ENCODE measurements at regions not wholly inside any gene's neighbourhood (a gene's known extent, or its start where the extent isn't known, plus 50 kb on each side); places are given as distances from the start of the nearest gene placed in this dataset.
"Not testable (repeated sequence)": the region's sequence is repeated elsewhere in the genome, so short reads cannot be mapped to it uniquely, and the experiment has no call there.

DNA sequence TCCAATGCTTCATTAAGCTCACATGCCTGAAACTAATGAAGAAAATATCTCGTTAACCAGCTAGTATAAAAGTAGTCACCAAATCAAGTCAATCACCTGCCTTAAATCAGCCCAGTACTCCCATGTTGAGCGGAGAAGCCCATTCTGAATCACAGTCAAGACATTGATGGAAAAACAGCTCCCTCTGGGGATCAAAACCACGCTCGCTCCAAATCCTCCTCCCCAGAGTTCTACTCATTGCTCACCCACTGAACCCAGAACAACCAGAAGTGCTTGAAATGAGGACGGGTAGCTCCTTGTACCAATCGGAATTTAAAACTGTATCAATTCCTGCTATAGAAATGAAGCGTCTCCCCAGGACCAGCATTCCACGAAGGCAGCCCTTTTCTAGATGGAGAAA, 90.0 kb upstream of the ZNF195 start:
- H3K27me3 Mint-ChIP-seq; DNase-seq; ATAC-seq; POLR2A ChIA-PET; H3K4me3 Mint-ChIP-seq; H3K9me3 Mint-ChIP-seq (ENCODE audit: low read depth); CTCF ChIA-PET; H3K4me1 Mint-ChIP-seq; H3K27ac Mint-ChIP-seq; H3K36me3 Mint-ChIP-seq (ENCODE audit: low read depth); intact Hi-C loops (cut with DNase I, micrococcal nuclease): not testable (repeated sequence)

DNA sequence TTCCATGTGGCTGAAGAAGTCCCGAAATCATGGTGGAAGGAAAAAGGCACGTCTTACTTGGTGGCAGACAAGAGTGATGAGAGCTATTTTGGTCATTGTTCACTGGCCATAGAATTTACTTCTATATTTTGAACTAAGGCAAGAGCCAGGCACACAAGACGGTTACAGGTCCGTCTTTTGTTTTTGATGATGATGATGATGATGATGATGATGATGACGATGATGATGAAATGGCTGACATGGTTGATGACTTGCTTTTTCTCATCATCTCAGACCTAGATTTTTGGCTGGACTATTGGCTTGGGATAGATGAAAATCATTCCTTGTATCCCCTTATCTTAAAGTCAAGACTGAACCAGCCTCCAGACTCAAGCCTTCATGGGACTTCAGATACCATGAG, 88.7 kb upstream of the ZNF195 start:
- ATAC-seq; intact Hi-C loops (cut with DNase I, micrococcal nuclease); H3K9me3 Mint-ChIP-seq (ENCODE audit: low read depth); H3K4me3 Mint-ChIP-seq; H3K27me3 Mint-ChIP-seq; H3K36me3 Mint-ChIP-seq (ENCODE audit: low read depth); DNase-seq; POLR2A ChIA-PET; H3K27ac Mint-ChIP-seq; CTCF ChIA-PET; H3K4me1 Mint-ChIP-seq: not testable (repeated sequence)

DNA sequence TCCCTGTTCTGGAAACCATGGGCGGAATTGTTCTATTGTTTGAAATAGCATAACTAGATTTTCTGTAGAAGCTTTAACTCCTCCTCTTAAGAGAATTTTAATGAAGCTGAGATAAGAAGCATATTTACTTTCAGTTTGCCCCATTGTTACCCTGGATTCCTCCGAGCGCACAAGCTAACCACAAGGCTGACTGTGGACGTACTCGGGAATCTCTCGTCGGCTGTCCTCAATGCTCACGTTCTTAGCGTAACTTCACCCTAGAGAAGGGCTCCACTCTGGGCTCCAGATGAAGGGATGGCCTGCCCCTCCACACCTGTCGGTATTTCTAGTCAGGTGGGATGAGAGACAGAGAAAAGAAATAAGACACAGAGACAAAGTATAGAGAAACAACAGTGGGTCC, 76.7 kb upstream of the ZNF195 start:
- H3K27ac Mint-ChIP-seq; H3K36me3 Mint-ChIP-seq (ENCODE audit: low read depth); ATAC-seq; H3K9me3 Mint-ChIP-seq (ENCODE audit: low read depth); POLR2A ChIA-PET; DNase-seq; H3K4me1 Mint-ChIP-seq: not testable (repeated sequence)
- peak overlapping the region; percentile 40 for H3K4me3 Mint-ChIP-seq
- CTCF ChIA-PET = interaction anchor here (0.7 kb wide), 1 partner anchor 159 kb away, joined by 3 read pairs; no protein-coding TSS in a partner anchor
- peaks cover 22% of the 10 kb centered on the region for H3K27me3 Mint-ChIP-seq
- intact Hi-C loops (cut with DNase I, micrococcal nuclease) = loop anchor here (1.0 to 10.0 kb wide), 4 partner anchors 126 to 349 kb away; partner anchors contain the start of gene PGAP2 (in 1 of the 2)

DNA sequence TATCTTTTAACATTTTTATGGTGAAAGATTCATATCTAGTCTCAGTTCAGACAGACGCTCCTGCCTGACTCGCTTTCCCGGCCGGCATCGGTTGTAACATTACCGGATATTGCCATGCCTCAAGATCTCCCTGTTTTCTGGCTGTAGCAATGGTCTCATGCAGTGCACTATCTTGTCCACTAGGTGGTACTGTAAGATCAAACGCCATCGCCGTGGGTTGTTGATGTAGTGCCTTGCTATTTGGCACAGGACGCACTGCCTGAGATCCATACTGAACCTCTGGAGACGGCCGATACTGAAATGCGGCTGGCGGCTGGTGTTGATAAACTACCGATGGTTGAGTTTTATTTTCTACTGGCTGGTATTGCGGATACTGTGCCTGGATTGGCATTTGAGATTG, 75.9 kb upstream of the ZNF195 start:
- H3K4me1 Mint-ChIP-seq; H3K9me3 Mint-ChIP-seq (ENCODE audit: low read depth); POLR2A ChIA-PET; H3K27ac Mint-ChIP-seq; ATAC-seq; CTCF ChIA-PET; H3K36me3 Mint-ChIP-seq (ENCODE audit: low read depth): not testable (repeated sequence)
- intact Hi-C loops (cut with DNase I, micrococcal nuclease) = loop anchor here (1.0 to 10.0 kb wide), 3 partner anchors 150 to 350 kb away; partner anchors contain the start of gene PGAP2 (in 1 of the 2)
- H3K27me3 Mint-ChIP-seq = peaks cover 22% of the 10 kb centered on the region
- DNase-seq = peak; percentile 75
- peak overlapping the region; percentile 40 for H3K4me3 Mint-ChIP-seq

DNA sequence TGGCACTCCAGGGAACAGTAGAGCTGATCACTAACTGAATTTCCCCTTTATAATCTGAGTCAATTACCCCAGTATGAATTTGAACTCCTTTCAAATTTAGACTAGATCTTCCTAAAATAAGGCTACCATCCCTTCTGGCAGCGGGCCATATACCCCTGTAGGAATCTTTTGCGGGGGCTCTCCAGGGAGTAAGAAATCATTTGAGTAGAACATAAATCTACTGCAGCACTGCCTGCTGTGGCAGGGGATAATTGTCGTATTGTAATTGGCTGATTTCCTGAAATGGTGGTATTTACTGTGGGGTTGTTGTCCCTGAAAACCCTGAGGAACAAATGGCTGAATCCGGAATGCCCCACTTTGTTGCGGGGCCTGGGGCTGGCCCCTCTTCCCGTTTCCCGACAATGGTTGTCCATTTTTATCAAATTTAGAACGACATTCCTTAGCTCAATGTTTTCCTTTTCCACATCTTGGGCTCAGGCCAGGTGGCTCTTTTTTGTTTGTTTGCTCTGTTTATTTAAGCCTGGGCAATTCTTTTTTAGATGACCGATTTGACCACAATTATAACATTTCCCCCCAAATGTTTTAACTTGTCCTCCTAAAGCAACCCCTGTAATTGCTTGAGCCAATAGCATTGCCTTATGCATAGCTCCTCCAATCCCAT, 74.8 kb upstream of the ZNF195 start:
- intact Hi-C loops (cut with DNase I, micrococcal nuclease) = loop anchor here (10.0 kb wide), 2 partner anchors 151 to 351 kb away; partner anchors contain the start of gene PGAP2 (in 1 of the 2)
- H3K4me3 Mint-ChIP-seq; CTCF ChIA-PET; ATAC-seq; POLR2A ChIA-PET; H3K27ac Mint-ChIP-seq; H3K9me3 Mint-ChIP-seq (ENCODE audit: low read depth); H3K4me1 Mint-ChIP-seq; DNase-seq; H3K36me3 Mint-ChIP-seq (ENCODE audit: low read depth): not testable (repeated sequence)
- H3K27me3 Mint-ChIP-seq = peaks cover 22% of the 10 kb centered on the region

DNA sequence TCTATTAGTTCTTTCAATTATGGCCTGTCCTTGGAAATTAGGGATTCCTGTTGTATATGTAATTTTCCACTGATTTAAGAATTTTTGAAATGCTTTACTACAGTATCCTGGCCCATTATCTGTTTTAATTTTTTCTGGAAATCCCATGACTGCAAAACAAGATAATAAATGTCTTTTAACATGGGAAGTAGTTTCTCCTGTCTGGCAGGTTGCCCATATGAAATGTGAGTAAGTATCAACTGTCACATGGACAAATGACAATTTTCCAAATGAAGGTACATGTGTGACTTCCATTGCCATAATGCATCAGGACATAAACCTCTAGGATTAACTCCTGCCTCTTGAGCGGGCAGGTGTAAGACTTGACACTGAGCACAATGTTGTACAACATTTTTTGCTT, 71.9 kb upstream of the ZNF195 start:
- H3K27me3 Mint-ChIP-seq = peaks cover 17% of the 10 kb centered on the region
- CTCF ChIA-PET; DNase-seq; H3K4me3 Mint-ChIP-seq; POLR2A ChIA-PET; H3K9me3 Mint-ChIP-seq (ENCODE audit: low read depth); H3K27ac Mint-ChIP-seq; H3K36me3 Mint-ChIP-seq (ENCODE audit: low read depth); ATAC-seq; H3K4me1 Mint-ChIP-seq: not testable (repeated sequence)
- intact Hi-C loops (cut with DNase I, micrococcal nuclease) = loop anchor here (10.0 kb wide), 2 partner anchors 154 to 354 kb away; partner anchors contain the start of gene PGAP2 (in 1 of the 2)

DNA sequence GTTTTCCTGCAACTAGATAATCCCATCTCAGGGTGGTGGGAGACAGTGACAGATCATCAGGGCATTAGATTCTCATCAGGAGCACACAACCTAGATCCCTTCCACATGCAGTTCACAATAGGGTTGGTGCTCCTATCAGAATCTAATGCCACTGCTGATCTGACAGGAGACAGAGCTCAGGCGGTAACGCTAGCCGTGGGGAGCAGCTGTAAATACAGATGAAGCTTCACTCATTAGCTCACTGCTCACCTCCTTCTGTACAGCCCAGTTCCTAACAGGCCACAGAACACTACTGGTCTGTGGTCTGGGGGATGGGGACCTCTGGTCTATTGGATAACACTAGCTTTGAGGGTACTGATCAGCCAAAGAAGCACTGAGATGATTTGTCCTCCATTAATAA, 66.6 kb upstream of the ZNF195 start:
- intact Hi-C loops (cut with DNase I, micrococcal nuclease); H3K27ac Mint-ChIP-seq; DNase-seq; H3K4me3 Mint-ChIP-seq; H3K4me1 Mint-ChIP-seq; CTCF ChIA-PET; H3K36me3 Mint-ChIP-seq (ENCODE audit: low read depth); H3K9me3 Mint-ChIP-seq (ENCODE audit: low read depth); POLR2A ChIA-PET; ATAC-seq: not testable (repeated sequence)
- H3K27me3 Mint-ChIP-seq = peaks cover 22% of the 10 kb centered on the region

DNA sequence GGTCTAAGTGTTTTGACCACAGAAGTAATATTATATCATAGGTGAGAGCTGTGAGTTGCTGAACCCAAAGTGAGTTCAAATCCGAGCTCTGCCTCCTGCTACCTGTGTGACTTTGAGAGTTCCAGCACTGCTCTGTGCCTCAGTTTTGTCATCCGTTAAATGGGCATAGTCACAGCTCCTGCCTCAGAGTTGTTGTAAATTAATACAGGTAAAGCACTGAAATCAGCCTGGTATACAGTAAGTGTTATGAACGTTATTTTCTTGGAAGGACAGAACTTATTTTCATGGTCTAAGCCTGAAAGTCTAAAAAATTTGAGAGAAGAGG, 65.4 kb upstream of the ZNF195 start:
- H3K4me3 Mint-ChIP-seq; H3K27ac Mint-ChIP-seq; H3K4me1 Mint-ChIP-seq; POLR2A ChIA-PET; CTCF ChIA-PET; ATAC-seq; intact Hi-C loops (cut with DNase I, micrococcal nuclease); DNase-seq; H3K9me3 Mint-ChIP-seq (ENCODE audit: low read depth); H3K36me3 Mint-ChIP-seq (ENCODE audit: low read depth): not testable (repeated sequence)
- peaks cover 24% of the 10 kb centered on the region for H3K27me3 Mint-ChIP-seq

DNA sequence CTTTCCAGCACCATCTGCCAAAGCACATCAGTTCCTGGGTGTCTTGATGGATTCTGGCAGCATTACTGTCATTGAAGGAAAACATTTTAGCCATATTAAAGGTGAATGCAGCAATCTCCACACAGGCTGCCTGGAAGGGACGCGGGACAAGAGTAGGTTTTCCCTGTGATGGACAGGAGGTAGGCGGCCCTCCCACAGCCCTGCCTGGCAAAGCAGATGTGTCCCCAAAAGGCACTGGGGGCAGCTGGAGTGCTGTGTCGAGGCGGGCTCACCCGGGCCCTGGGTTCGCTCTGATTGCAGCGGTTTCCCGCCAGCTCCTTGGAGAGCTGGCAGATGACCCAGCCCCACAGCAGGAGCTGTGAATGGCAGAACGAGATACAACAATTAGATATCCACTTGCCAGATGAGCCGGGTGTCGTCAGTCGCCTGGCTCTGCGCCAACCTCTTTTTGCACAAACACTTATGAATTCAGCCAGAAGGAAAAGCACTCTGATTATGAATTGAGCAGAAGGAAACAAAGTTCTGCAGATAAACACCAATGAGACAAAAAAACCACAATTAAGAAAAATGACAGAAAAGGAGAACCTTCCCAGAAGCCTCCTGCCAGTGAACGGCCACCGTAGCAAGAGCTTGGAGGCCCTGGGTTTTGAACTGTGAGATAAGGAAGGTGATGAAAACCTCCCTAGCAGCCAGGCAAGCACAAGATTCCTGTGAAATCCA, 64.9 kb upstream of the ZNF195 start:
- intact Hi-C loops (cut with DNase I, micrococcal nuclease); H3K4me3 Mint-ChIP-seq; H3K9me3 Mint-ChIP-seq (ENCODE audit: low read depth); H3K36me3 Mint-ChIP-seq (ENCODE audit: low read depth); H3K4me1 Mint-ChIP-seq; ATAC-seq; POLR2A ChIA-PET; CTCF ChIA-PET; H3K27ac Mint-ChIP-seq; DNase-seq: not testable (repeated sequence)
- peaks cover 26% of the 10 kb centered on the region for H3K27me3 Mint-ChIP-seq

DNA sequence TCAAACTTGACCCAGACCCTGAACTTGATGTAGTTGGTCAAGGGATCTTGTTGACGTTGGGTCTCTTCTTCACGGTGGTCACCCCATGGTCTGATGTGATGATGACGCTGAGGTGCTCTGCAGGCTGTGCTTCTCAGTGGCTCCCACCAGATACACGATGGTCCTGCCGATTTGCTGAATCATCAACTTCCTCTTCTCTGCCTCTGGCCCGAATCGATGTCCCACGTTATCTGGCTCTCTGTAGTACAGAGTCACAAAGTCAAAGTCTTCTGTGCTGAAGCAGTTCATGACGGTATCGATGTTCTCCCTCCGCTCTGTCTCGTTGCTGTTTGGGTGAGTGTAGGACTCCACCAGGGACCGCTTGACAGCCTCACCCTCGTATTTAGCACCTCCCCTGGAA, 58.5 kb upstream of the ZNF195 start:
- H3K9me3 Mint-ChIP-seq (ENCODE audit: low read depth); H3K36me3 Mint-ChIP-seq (ENCODE audit: low read depth); H3K4me1 Mint-ChIP-seq; CTCF ChIA-PET; H3K27ac Mint-ChIP-seq; H3K4me3 Mint-ChIP-seq; POLR2A ChIA-PET; H3K27me3 Mint-ChIP-seq; ATAC-seq; DNase-seq; intact Hi-C loops (cut with DNase I, micrococcal nuclease): not testable (repeated sequence)

DNA sequence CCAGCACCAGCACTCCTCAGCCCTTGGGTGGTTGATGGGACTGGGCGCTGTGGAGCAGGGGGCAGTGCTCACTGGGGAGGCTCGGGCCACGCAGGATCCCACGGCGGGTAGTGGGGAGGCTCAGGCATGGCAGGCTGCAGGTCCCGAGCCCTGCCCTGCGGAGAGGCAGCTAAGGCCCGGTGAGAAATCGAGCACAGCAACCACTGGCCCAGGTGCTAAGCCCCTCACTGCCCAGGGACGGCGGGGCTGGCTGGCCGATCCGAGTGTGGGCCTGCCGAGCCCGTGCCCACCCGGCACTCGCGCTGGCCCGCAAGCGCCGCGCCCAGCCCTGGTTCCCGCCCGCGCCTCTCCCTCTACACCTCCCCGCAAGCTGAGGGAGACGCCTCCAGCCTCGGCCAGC, 56.0 kb upstream of the ZNF195 start:
- POLR2A ChIA-PET = no interaction called here
- intact Hi-C loops (cut with DNase I, micrococcal nuclease) = no loop called here
- DNase-seq = no peak
- no peak for ATAC-seq
- Mint-ChIP-seq H3K27ac (no peak overlapping the region), H3K4me1 (peaks cover 3% of the 10 kb centered on the region), H3K36me3 (ENCODE audit: low read depth) (no peaks in the 10 kb centered on the region), H3K4me3 (no peak overlapping the region), H3K27me3 (peaks cover 4% of the 10 kb centered on the region), H3K9me3 (ENCODE audit: low read depth) (no peaks in the 10 kb centered on the region)
- CTCF ChIA-PET = interaction anchor here (0.6 kb wide), 1 partner anchor 274 kb away, joined by 3 read pairs; no protein-coding TSS in a partner anchor

DNA sequence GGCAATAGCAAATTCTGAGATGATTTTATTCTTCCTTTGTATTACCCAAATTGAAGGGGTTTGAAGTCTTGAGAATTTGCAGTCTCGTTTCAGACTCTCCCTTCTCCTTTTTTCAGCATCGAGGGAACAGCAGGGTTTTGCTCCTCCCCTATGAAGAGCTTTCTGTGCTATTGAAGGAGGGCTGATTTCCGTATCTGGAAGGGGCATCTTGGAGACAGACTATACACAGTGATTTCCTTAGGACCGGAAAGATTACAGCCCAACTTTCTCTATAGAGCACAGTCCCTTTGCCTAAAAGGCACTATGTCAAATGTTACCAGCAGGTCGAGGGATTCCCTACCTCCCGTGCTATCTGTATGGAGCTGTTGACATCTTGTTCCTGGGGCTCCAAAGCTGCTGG, 50.2 kb upstream of the ZNF195 start:
- H3K4me1 Mint-ChIP-seq; POLR2A ChIA-PET; intact Hi-C loops (cut with DNase I, micrococcal nuclease); H3K36me3 Mint-ChIP-seq (ENCODE audit: low read depth); H3K27me3 Mint-ChIP-seq; DNase-seq; H3K27ac Mint-ChIP-seq; H3K4me3 Mint-ChIP-seq; ATAC-seq; H3K9me3 Mint-ChIP-seq (ENCODE audit: low read depth): not testable (repeated sequence)
- CTCF ChIA-PET = interaction anchor here (1.0 kb wide), 1 partner anchor 20 kb away, joined by 3 read pairs; no protein-coding TSS in a partner anchor

Measured in activated CD4-positive, alpha-beta T cell treated with anti-CD3 and anti-CD28 coated beads for 36 hours (primary cell).